C4-2B (cell line): ENCODE measurements at regions not wholly inside any gene's neighbourhood (a gene's known extent, or its start where the extent isn't known, plus 50 kb on each side); places are given as distances from the start of the nearest gene placed in this dataset.

Source experiments
- ZFX ChIP-seq: fragments of 450-650 bp; IDR thresholded peaks from 2 replicates; pipeline ENCODE4 v1.6.1; 2017
- TF ChIP-seq, protein P1 (sequence below): fragments of 450-650 bp; conservative IDR thresholded peaks from 2 replicates; pipeline ENCODE4 v1.5.1; 2017; ENCODE audit warnings: mild to moderate bottlenecking

DNA sequence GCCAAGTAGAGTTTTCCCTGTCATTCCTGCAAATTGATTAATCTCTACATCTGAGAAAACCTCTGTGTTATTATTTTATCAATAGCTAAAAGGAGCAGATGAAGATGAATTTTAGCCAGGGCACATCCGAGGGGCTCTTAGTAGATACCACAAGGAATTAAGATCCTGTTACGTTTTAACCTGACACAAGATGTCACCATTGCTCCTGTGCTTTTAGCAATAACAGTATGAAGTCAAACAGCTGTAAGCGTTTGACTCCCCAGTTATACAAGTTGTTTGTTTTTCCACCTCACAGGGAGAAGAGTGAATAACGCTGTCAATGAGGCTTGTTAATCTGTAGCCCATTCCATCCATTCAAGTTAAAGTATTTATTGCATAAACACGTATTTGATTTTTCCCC lies 76.0 kb upstream of the AP1S2 start:
- TF ChIP-seq, protein P1, sequence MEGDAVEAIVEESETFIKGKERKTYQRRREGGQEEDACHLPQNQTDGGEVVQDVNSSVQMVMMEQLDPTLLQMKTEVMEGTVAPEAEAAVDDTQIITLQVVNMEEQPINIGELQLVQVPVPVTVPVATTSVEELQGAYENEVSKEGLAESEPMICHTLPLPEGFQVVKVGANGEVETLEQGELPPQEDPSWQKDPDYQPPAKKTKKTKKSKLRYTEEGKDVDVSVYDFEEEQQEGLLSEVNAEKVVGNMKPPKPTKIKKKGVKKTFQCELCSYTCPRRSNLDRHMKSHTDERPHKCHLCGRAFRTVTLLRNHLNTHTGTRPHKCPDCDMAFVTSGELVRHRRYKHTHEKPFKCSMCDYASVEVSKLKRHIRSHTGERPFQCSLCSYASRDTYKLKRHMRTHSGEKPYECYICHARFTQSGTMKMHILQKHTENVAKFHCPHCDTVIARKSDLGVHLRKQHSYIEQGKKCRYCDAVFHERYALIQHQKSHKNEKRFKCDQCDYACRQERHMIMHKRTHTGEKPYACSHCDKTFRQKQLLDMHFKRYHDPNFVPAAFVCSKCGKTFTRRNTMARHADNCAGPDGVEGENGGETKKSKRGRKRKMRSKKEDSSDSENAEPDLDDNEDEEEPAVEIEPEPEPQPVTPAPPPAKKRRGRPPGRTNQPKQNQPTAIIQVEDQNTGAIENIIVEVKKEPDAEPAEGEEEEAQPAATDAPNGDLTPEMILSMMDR: peak; percentile 47
- TF ChIP-seq ZFX: no peak
